B cell (primary cell): ENCODE measurements at regions not wholly inside any gene's neighbourhood (a gene's known extent, or its start where the extent isn't known, plus 50 kb on each side); places are given as distances from the start of the nearest gene placed in this dataset.

Experiments used
- ATAC-seq: fragments of 200-7000 bp; cut with Tn5 transposase; one replicate; pipeline ENCODE4 v1.10.0; 2021; ENCODE audit warnings: low read depth, mild to moderate bottlenecking, moderate number of reproducible peaks, moderate library complexity
- CTCF ChIA-PET: fragments of 350-600 bp; sonication (Branson Sonifier 250); formaldehyde crosslinking; loops from one replicate; lab custom pipeline; 2021; ENCODE audit warnings: antibody characterized with exemption, inconsistent platforms; lab: Charles Lee
- POLR2A ChIA-PET: fragments of 350-600 bp; sonication (Branson Sonifier 250); formaldehyde crosslinking; loops from one replicate; lab custom pipeline; 2021; ENCODE audit warnings: antibody characterized with exemption; lab: Charles Lee
- DNase-seq: peaks from one replicate; pipeline ENCODE4 v3.0.0; 2013
- H2AFZ ChIP-seq: 2 replicates; pipeline ENCODE4 v1.6.1; 2012; ENCODE audit warnings: mild to moderate bottlenecking, low read depth, low read length; ENCODE audit not compliant: insufficient read depth, poor library complexity, severe bottlenecking
- H3K27ac ChIP-seq, 2 donors: 1 replicate in 1 of 2; 2 replicates in 1 of 2; pipeline ENCODE4 v1.5.1; 2012 to 2013; ENCODE audit warnings: low read length in 2 of 2, mild to moderate bottlenecking in 2 of 2, moderate library complexity in 1 of 2
- H3K27me3 ChIP-seq, 4 experiments: fragments of 200-600 bp in 1 of 4; sonication (generic) in 1 of 4; replicated peaks in 1 of 4; 1 replicate in 2 of 4; 2 replicates in 2 of 4; pipeline versions ENCODE4 v1.6.1 to v1.7.0; 2013 to 2016; ENCODE audit warnings: low read length in 3 of 4, mild to moderate bottlenecking in 2 of 4, mixed read lengths in 1 of 4, moderate library complexity in 1 of 4; ENCODE audit not compliant: insufficient read depth in 4 of 4, control insufficient read depth in 3 of 4; ENCODE audit errors: control extremely low read depth in 1 of 4
- H3K36me3 ChIP-seq, 2 experiments: replicated peaks in 1 of 2; 1 replicate in 1 of 2; 2 replicates in 1 of 2; pipeline versions ENCODE4 v1.6.1 to v1.7.1; 2013; ENCODE audit warnings: low read length in 1 of 2; ENCODE audit not compliant: insufficient read depth in 2 of 2, control insufficient read depth in 1 of 2; ENCODE audit errors: control extremely low read depth in 1 of 2, extremely low read depth in 1 of 2
- H3K4me1 ChIP-seq, 2 donors: fragments of 200-600 bp in 1 of 2; sonication (generic) in 1 of 2; 1 replicate in 1 of 2; 2 replicates in 1 of 2; pipeline versions ENCODE4 v1.5.1 to v1.6.1; 2013 to 2017; ENCODE audit warnings: low read length in 2 of 2; ENCODE audit not compliant: control insufficient read depth in 2 of 2, insufficient read depth in 2 of 2
- H3K4me2 ChIP-seq: replicated peaks from 2 replicates; pipeline ENCODE3; 2012; ENCODE audit warnings: mild to moderate bottlenecking, low read depth, low read length; ENCODE audit not compliant: poor library complexity, severe bottlenecking
- H3K4me3 ChIP-seq, 5 experiments: fragments of 200-600 bp in 1 of 5; sonication (generic) in 1 of 5; 1 replicate in 3 of 5; 2 replicates in 2 of 5; pipeline versions ENCODE4 v1.5.1 to v1.7.0; 2011 to 2016; ENCODE audit warnings: low read length in 4 of 5, mild to moderate bottlenecking in 4 of 5, low read depth in 2 of 5, control low read depth in 1 of 5, moderate library complexity in 1 of 5; ENCODE audit not compliant: insufficient read depth in 1 of 5; ENCODE audit errors: control extremely low read depth in 1 of 5, extremely low read depth in 1 of 5
- H3K79me2 ChIP-seq: fragments of 200-600 bp; sonication (generic); one replicate; pipeline ENCODE4 v1.6.0; 2016; ENCODE audit warnings: low read length; ENCODE audit not compliant: control insufficient read depth, insufficient read depth
- H3K9ac ChIP-seq: fragments of 200-600 bp; sonication (generic); 2 replicates; pipeline ENCODE4 v1.6.1; 2017; ENCODE audit warnings: mild to moderate bottlenecking, low read length, moderate library complexity
- H3K9me3 ChIP-seq, 3 donors: one replicate each; pipeline versions ENCODE4 v1.6.1 to v1.7.1; 2013; ENCODE audit warnings: low read length in 2 of 3; ENCODE audit not compliant: control insufficient read depth in 2 of 3, insufficient read depth in 1 of 3; ENCODE audit errors: control extremely low read depth in 1 of 3
- H4K20me1 ChIP-seq: 2 replicates; pipeline ENCODE4 v1.6.0; 2012; ENCODE audit warnings: mild to moderate bottlenecking, low read length; ENCODE audit not compliant: insufficient read depth, control insufficient read depth, poor library complexity, severe bottlenecking
- H3K27ac Mint-ChIP-seq: one replicate; pipeline ENCODE4 v1.8.0; 2021; ENCODE audit warnings: mixed read lengths
- H3K27me3 Mint-ChIP-seq: one replicate; pipeline ENCODE4 v1.8.0; 2021; ENCODE audit warnings: mixed read lengths
- H3K4me1 Mint-ChIP-seq: one replicate; pipeline ENCODE4 v1.8.0; 2021; ENCODE audit warnings: mixed read lengths
- H3K4me3 Mint-ChIP-seq: one replicate; pipeline ENCODE4 v1.8.0; 2021; ENCODE audit warnings: mixed read lengths
- H3K9me3 Mint-ChIP-seq: one replicate; pipeline ENCODE4 v1.8.0; 2022; ENCODE audit warnings: mixed read lengths; ENCODE audit not compliant: insufficient read depth
- CTCF ChIP-seq: fragments of 200-600 bp; IDR thresholded peaks from one replicate; pipeline ENCODE4 v1.8.0; 2022; ENCODE audit warnings: antibody characterized with exemption, mild to moderate bottlenecking
- EZH2 ChIP-seq: IDR thresholded peaks from 2 replicates; pipeline ENCODE4 v1.6.1; 2012; ENCODE audit warnings: borderline replicate concordance, low read depth, mild to moderate bottlenecking, moderate library complexity, low read length; ENCODE audit not compliant: insufficient read depth, poor library complexity, severe bottlenecking
- WGBS: methylation state at CpG from one replicate; pipeline ENCODE4 v1.1.5; 2013; ENCODE audit warnings: missing lambda C conversion rate; ENCODE audit not compliant: insufficient coverage; 5-methylcytosine and 5-hydroxymethylcytosine counted together
- intact Hi-C: fragments of 100-400 bp; cut with micrococcal nuclease; formaldehyde crosslinking; loops from one replicate; pipeline ENCODE4 v1.10.0; 2022

- intact Hi-C loops = no loop called here
- DNase-seq (no peak), ATAC-seq (no peak)
- CTCF ChIA-PET = no interaction called here
- Mint-ChIP-seq H3K27me3 (no peaks in the 10 kb centered on the region), H3K4me1 (no peaks in the 10 kb centered on the region), H3K9me3 (no peaks in the 10 kb centered on the region), H3K4me3 (no peak overlapping the region), H3K27ac (no peak overlapping the region)
- Histone ChIP-seq H2AFZ (no peak overlapping the region), H3K36me3 (no peaks in the 10 kb centered on the region), H3K79me2 (no peaks in the 10 kb centered on the region), H3K9ac (no peak overlapping the region), H4K20me1 (no peaks in the 10 kb centered on the region), H3K27ac (no peak overlapping the region), H3K4me1 (no peaks in the 10 kb centered on the region), H3K4me3 (no peak overlapping the region), H3K27me3 (no peaks in the 10 kb centered on the region), H3K9me3 (no peaks in the 10 kb centered on the region), H3K4me2 (no peak overlapping the region)
- POLR2A ChIA-PET = no interaction called here
- 92% methylated on average over 2 of the region's 3 CpGs for WGBS
- TF ChIP-seq CTCF = no peak
- TF ChIP-seq EZH2 = no peak
Observed at GRCh38 chr3:73723596-73723995, 98.9 kb upstream of the PDZRN3 start.

GRCh38 chr3:73719861-73720260 lies 95.1 kb upstream of the PDZRN3 start:
- no peak overlapping the region for H2AFZ ChIP-seq
- CTCF ChIA-PET = no interaction called here
- ATAC-seq = no peak

More at GRCh38 chr3:73719861-73720260, 95.1 kb upstream of the PDZRN3 start:
- WGBS = 67% methylated on average over 6 of the region's 6 CpGs
- Mint-ChIP-seq H3K27me3 (no peaks in the 10 kb centered on the region), H3K4me3 (no peak overlapping the region), H3K4me1 (no peaks in the 10 kb centered on the region), H3K9me3 (no peaks in the 10 kb centered on the region), H3K27ac (no peak overlapping the region)
- no peak for DNase-seq
- Histone ChIP-seq H3K4me1 (no peaks in the 10 kb centered on the region), H4K20me1 (no peaks in the 10 kb centered on the region), H3K9ac (no peak overlapping the region), H3K9me3 (peaks cover 0 to 4% (median 0%) of the 10 kb centered on the region in 3 donors), H3K4me2 (no peak overlapping the region), H3K27me3 (no peaks in the 10 kb centered on the region), H3K27ac (no peak overlapping the region), H3K36me3 (no peaks in the 10 kb centered on the region), H3K79me2 (no peaks in the 10 kb centered on the region), H3K4me3 (no peak overlapping the region)
- TF ChIP-seq EZH2 (no peak), CTCF (no peak)
- POLR2A ChIA-PET = no interaction called here
- intact Hi-C loops = no loop called here
